ENCODE measurements at regions not wholly inside any gene's neighbourhood (a gene's known extent, or its start where the extent isn't known, plus 50 kb on each side); places are given as distances from the start of the nearest gene placed in this dataset.

DNA sequence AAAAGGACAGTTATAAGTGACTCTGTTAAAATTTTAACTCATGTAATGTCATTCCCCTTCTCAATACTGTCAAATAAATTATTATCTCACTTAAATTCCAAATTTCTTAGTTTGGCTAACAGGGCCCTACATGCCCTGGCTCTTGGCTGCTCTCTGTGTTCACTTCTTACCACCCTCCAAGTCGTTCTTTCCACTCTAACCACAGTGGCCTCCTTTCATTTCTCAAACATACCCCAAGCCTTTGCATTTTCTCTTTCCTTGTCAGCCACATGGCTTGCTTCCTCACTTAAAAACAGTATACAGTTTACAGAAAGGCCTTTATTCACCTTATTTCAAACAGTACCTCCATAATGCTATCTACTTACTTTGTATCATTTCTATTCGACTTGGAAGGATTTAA, 737.1 kb upstream of the ZWINT start:
- H3K4me3 ChIP-seq (ENCODE audit: low read depth, low read length) = no peak overlapping the region
- ChIA-PET CTCF (no interaction called here), POLR2A (no interaction called here)
- peaks cover 18% of the 10 kb centered on the region for H3K9me3 ChIP-seq (ENCODE audit: control insufficient read depth, insufficient read depth, low read length)
- TF ChIP-seq, protein P1, sequence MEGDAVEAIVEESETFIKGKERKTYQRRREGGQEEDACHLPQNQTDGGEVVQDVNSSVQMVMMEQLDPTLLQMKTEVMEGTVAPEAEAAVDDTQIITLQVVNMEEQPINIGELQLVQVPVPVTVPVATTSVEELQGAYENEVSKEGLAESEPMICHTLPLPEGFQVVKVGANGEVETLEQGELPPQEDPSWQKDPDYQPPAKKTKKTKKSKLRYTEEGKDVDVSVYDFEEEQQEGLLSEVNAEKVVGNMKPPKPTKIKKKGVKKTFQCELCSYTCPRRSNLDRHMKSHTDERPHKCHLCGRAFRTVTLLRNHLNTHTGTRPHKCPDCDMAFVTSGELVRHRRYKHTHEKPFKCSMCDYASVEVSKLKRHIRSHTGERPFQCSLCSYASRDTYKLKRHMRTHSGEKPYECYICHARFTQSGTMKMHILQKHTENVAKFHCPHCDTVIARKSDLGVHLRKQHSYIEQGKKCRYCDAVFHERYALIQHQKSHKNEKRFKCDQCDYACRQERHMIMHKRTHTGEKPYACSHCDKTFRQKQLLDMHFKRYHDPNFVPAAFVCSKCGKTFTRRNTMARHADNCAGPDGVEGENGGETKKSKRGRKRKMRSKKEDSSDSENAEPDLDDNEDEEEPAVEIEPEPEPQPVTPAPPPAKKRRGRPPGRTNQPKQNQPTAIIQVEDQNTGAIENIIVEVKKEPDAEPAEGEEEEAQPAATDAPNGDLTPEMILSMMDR (IDR thresholded peaks at IDR 0.05; ENCODE audit: low read depth, low read length) = no peak
- no peak overlapping the region for H3K27ac ChIP-seq (ENCODE audit: low read depth, low read length)
- H3K27me3 ChIP-seq (ENCODE audit: control insufficient read depth, insufficient read depth, low read length) = no peaks in the 10 kb centered on the region
- no peak for DNase-seq (ENCODE audit: low read depth, low spot score)

DNA sequence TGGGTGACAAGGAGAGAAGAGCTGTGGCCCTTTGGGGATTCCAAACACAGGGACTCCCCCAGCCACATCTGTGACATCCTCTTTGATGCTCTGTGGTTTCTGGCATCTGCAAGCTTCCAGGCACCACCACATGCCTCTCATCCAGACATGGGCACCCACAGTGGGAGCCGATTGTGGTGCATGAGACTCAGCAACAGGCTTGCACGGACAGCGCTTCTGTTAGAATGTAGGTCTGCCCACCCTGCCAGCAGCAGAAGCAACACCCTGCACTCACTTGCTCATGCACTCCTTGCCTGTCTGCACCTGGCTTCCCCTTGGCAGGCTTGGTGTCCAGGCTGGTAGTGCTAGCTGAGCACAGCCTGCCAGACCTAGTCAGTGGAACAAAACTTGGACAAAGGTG, 735.0 kb upstream of the ZWINT start:
- ChIA-PET POLR2A (no interaction called here), CTCF (no interaction called here)
- Histone ChIP-seq H3K27ac (ENCODE audit: low read depth, low read length) (no peak overlapping the region), H3K4me3 (ENCODE audit: low read depth, low read length) (no peak overlapping the region), H3K27me3 (ENCODE audit: control insufficient read depth, insufficient read depth, low read length) (no peaks in the 10 kb centered on the region), H3K9me3 (ENCODE audit: control insufficient read depth, insufficient read depth, low read length) (peaks cover 20% of the 10 kb centered on the region)
- DNase-seq (ENCODE audit: low read depth, low spot score) = no peak
- TF ChIP-seq, protein P1 (IDR thresholded peaks at IDR 0.05; ENCODE audit: low read depth, low read length) = no peak

DNA sequence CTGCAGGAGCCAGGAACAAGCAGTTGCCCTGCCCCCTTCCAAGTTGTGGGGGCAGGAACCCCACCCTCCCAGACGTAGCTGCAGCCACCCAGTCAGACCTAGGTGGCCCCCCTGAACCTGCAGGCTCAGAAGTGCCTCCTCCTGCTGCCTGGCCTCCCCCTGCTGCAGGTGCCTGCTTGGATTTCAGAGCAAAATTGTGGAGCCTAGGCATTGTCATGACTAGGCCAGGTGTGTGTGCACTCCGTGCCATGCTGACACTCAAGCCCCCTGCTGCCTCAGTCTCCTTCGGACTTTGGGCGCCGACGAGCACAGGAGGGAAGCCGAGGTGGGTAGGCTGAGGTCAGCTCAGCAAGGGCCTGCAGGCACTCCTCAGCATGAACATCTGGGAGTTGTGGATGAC, 733.9 kb upstream of the ZWINT start:
- H3K9me3 ChIP-seq (ENCODE audit: control insufficient read depth, insufficient read depth, low read length) = peaks cover 20% of the 10 kb centered on the region
- TF ChIP-seq, protein P1 (IDR thresholded peaks at IDR 0.05; ENCODE audit: low read depth, low read length) = no peak
- ChIA-PET CTCF (no interaction called here), POLR2A (no interaction called here)
- H3K27ac ChIP-seq (ENCODE audit: low read depth, low read length) = no peak overlapping the region
- DNase-seq (ENCODE audit: low read depth, low spot score) = no peak
- H3K27me3 ChIP-seq (ENCODE audit: control insufficient read depth, insufficient read depth, low read length) = no peaks in the 10 kb centered on the region
- no peak overlapping the region for H3K4me3 ChIP-seq (ENCODE audit: low read depth, low read length)

DNA sequence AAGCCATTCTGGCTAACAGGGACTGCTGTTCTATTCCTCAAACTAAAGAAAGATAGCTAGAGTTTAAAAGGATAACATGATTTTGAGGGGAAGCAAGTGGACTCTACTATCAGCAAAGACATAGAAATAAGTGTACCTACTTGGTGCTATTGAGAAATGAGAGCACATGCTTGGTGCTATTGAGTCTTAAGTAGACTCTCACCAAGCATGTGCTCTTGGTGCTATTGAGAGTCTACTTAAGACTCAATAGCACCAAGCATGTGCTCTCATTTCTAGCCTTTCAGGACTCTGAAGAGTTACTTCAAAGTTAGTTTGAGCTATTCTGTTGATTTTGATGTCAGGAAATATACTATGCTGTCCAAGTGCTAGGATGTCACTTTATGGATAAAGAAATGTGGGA, 733.0 kb upstream of the ZWINT start:
- H3K27me3 ChIP-seq (ENCODE audit: control insufficient read depth, insufficient read depth, low read length) = no peaks in the 10 kb centered on the region
- no peak overlapping the region for H3K4me3 ChIP-seq (ENCODE audit: low read depth, low read length)
- H3K27ac ChIP-seq (ENCODE audit: low read depth, low read length) = no peak overlapping the region
- H3K9me3 ChIP-seq (ENCODE audit: control insufficient read depth, insufficient read depth, low read length) = peaks cover 20% of the 10 kb centered on the region
- CTCF ChIA-PET = no interaction called here
- DNase-seq (ENCODE audit: low read depth, low spot score) = no peak
- POLR2A ChIA-PET = no interaction called here
- TF ChIP-seq, protein P1 (IDR thresholded peaks at IDR 0.05; ENCODE audit: low read depth, low read length) = no peak

DNA sequence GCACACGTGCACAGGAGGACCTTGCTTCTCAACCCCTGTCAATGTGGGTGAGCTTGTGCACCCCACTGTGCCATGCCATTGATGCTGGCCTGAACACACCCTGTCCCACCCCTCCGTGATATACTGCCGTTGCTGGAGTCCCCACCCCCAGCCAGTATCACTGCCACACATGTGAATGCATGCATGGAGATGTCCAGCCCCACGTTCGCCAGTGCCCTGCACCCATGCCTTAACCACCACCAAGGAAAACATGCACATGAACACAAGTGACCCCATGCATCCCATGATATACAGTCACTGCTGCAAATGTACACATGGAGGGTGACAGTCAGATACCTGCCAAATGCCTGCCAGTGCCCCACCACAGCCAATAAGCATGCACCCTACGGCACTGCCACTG, 692.5 kb upstream of the ZWINT start:
- H3K27ac ChIP-seq (ENCODE audit: low read depth, low read length) = no peak overlapping the region
- peaks cover 23% of the 10 kb centered on the region for H3K9me3 ChIP-seq (ENCODE audit: control insufficient read depth, insufficient read depth, low read length)
- CTCF ChIA-PET = no interaction called here
- POLR2A ChIA-PET = no interaction called here
- TF ChIP-seq, protein P1 (IDR thresholded peaks at IDR 0.05; ENCODE audit: low read depth, low read length) = no peak
- no peaks in the 10 kb centered on the region for H3K27me3 ChIP-seq (ENCODE audit: control insufficient read depth, insufficient read depth, low read length)
- no peak for DNase-seq (ENCODE audit: low read depth, low spot score)
- H3K4me3 ChIP-seq (ENCODE audit: low read depth, low read length) = no peak overlapping the region

Measured in AG04450 (cell line).